H9 (cell line): ENCODE measurements at regions not wholly inside any gene's neighbourhood (a gene's known extent, or its start where the extent isn't known, plus 50 kb on each side); places are given as distances from the start of the nearest gene placed in this dataset.

Experiments
- DNase-seq: peaks from one replicate; pipeline ENCODE4 v3.0.0-alpha.2; 2017
- H2AFZ ChIP-seq: one replicate; pipeline ENCODE4 v1.6.1; 2013; ENCODE audit warnings: mild to moderate bottlenecking, low read length, control low read depth, moderate library complexity
- H2AK5ac ChIP-seq: 2 replicates; pipeline ENCODE4 v1.6.1; 2013; ENCODE audit warnings: low read length, control low read depth, mixed read lengths; ENCODE audit not compliant: insufficient read length
- H2BK120ac ChIP-seq: one replicate; pipeline ENCODE4 v1.6.1; 2013; ENCODE audit warnings: low read depth, mild to moderate bottlenecking, low read length, control low read depth, inconsistent platforms; ENCODE audit not compliant: poor library complexity, severe bottlenecking
- H2BK12ac ChIP-seq: 2 replicates; pipeline ENCODE4 v1.6.1; 2013; ENCODE audit warnings: low read length, control low read depth, mixed read lengths, low read depth; ENCODE audit not compliant: insufficient read length
- H2BK15ac ChIP-seq: 2 replicates; pipeline ENCODE4 v1.6.1; 2013; ENCODE audit warnings: low read depth, low read length, control low read depth
- H2BK20ac ChIP-seq: one replicate; pipeline ENCODE4 v1.6.1; 2013; ENCODE audit warnings: low read depth, mild to moderate bottlenecking, low read length, control low read depth, inconsistent platforms; ENCODE audit not compliant: poor library complexity, severe bottlenecking
- H2BK5ac ChIP-seq: 2 replicates; pipeline ENCODE4 v1.6.1; 2013; ENCODE audit warnings: low read length, control low read depth, mixed read lengths; ENCODE audit not compliant: insufficient read length
- H3K14ac ChIP-seq: 2 replicates; pipeline ENCODE4 v1.6.1; 2013; ENCODE audit warnings: low read length, control low read depth; ENCODE audit not compliant: insufficient read depth
- H3K18ac ChIP-seq: 2 replicates; pipeline ENCODE4 v1.6.1; 2013; ENCODE audit warnings: low read depth, mild to moderate bottlenecking, mixed read lengths, low read length, control low read depth; ENCODE audit not compliant: insufficient read length
- H3K23ac ChIP-seq: 2 replicates; pipeline ENCODE4 v1.6.1; 2013; ENCODE audit warnings: low read length, control low read depth, mixed read lengths, low read depth; ENCODE audit not compliant: insufficient read length
- H3K23me2 ChIP-seq: 2 replicates; pipeline ENCODE4 v1.6.1; 2013; ENCODE audit warnings: low read depth, mild to moderate bottlenecking, mixed read lengths, low read length, control low read depth; ENCODE audit not compliant: insufficient read length, poor library complexity, severe bottlenecking
- H3K27ac ChIP-seq: 2 replicates; pipeline ENCODE4 v1.5.1; 2013; ENCODE audit warnings: low read length, control low read depth, mixed read lengths, low read depth; ENCODE audit not compliant: insufficient read length
- H3K27me3 ChIP-seq: 2 replicates; pipeline ENCODE4 v1.6.1; 2013; ENCODE audit warnings: low read length, control low read depth, inconsistent platforms; ENCODE audit not compliant: insufficient read depth
- H3K4ac ChIP-seq: 2 replicates; pipeline ENCODE4 v1.6.1; 2013; ENCODE audit warnings: low read depth, mild to moderate bottlenecking, control low read depth, inconsistent platforms, low read length, moderate library complexity
- H3K4me1 ChIP-seq: 2 replicates; pipeline ENCODE4 v1.6.1; 2013; ENCODE audit warnings: low read length, control low read depth, inconsistent platforms; ENCODE audit not compliant: insufficient read depth
- H3K4me2 ChIP-seq: 2 replicates; pipeline ENCODE4 v1.6.1; 2013; ENCODE audit warnings: low read length, control low read depth, mixed read lengths; ENCODE audit not compliant: insufficient read length, insufficient read depth
- H3K56ac ChIP-seq: 2 replicates; pipeline ENCODE4 v1.6.1; 2013; ENCODE audit warnings: low read depth, mild to moderate bottlenecking, mixed read lengths, low read length, control low read depth; ENCODE audit not compliant: insufficient read length
- H3K79me1 ChIP-seq: 2 replicates; pipeline ENCODE4 v1.6.1; 2013; ENCODE audit warnings: low read depth, mild to moderate bottlenecking, moderate library complexity, low read length, control low read depth, inconsistent platforms; ENCODE audit not compliant: insufficient read depth, poor library complexity, severe bottlenecking
- H3K79me2 ChIP-seq: 2 replicates; pipeline ENCODE4 v1.6.1; 2013; ENCODE audit warnings: low read length, control low read depth, inconsistent platforms; ENCODE audit not compliant: insufficient read depth
- H3K9ac ChIP-seq: 2 replicates; pipeline ENCODE4 v1.6.1; 2013; ENCODE audit warnings: low read length, control low read depth, mixed read lengths; ENCODE audit not compliant: insufficient read length; ENCODE audit errors: extremely low read depth
- H3K9me3 ChIP-seq: one replicate; pipeline ENCODE4 v1.6.1; 2013; ENCODE audit warnings: low read depth, low read length, inconsistent platforms; ENCODE audit not compliant: control insufficient read depth
- H3T11ph ChIP-seq: one replicate; pipeline ENCODE4 v1.6.1; 2013; ENCODE audit warnings: mild to moderate bottlenecking, low read length, control low read depth, inconsistent platforms
- H4K20me1 ChIP-seq: one replicate; pipeline ENCODE4 v1.6.1; 2013; ENCODE audit not compliant: control insufficient read depth, insufficient read length, insufficient read depth
- H4K5ac ChIP-seq: 2 replicates; pipeline ENCODE4 v1.6.1; 2013; ENCODE audit warnings: low read depth, mild to moderate bottlenecking, mixed read lengths, low read length, control low read depth; ENCODE audit not compliant: insufficient read length
- H4K8ac ChIP-seq: replicated peaks from 2 replicates; pipeline ENCODE4 v1.6.1; 2013; ENCODE audit warnings: low read length, control low read depth, mixed read lengths, low read depth; ENCODE audit not compliant: insufficient read length
- H4K91ac ChIP-seq: 2 replicates; pipeline ENCODE4 v1.6.1; 2013; ENCODE audit warnings: low read depth, mild to moderate bottlenecking, moderate library complexity, mixed read lengths, low read length, control low read depth; ENCODE audit not compliant: insufficient read length
- H3K27ac Mint-ChIP-seq, 3 experiments: 2 replicates in 2 of 3; 3 replicates in 1 of 3; pipeline ENCODE4 v1.8.0; 2020 to 2021; ENCODE audit warnings: mixed read lengths in 3 of 3, mild to moderate bottlenecking in 1 of 3, moderate library complexity in 1 of 3
- H3K27me3 Mint-ChIP-seq: 2 replicates; pipeline ENCODE4 v1.8.0; 2021; ENCODE audit warnings: low read depth, mild to moderate bottlenecking, moderate library complexity, mixed read lengths
- H3K36me3 Mint-ChIP-seq, 3 experiments: 2 replicates in 2 of 3; 3 replicates in 1 of 3; pipeline ENCODE4 v1.8.0; 2020 to 2021; ENCODE audit warnings: low read depth in 3 of 3, mixed read lengths in 3 of 3; ENCODE audit not compliant: insufficient read depth in 1 of 3
- H3K4me1 Mint-ChIP-seq, 2 experiments: 2 replicates each; pipeline ENCODE4 v1.8.0; 2020; ENCODE audit warnings: mixed read lengths in 2 of 2
- H3K4me3 Mint-ChIP-seq, 2 experiments: 2 replicates in 1 of 2; 3 replicates in 1 of 2; pipeline ENCODE4 v1.8.0; 2020 to 2021; ENCODE audit warnings: mild to moderate bottlenecking in 2 of 2, mixed read lengths in 2 of 2, moderate library complexity in 1 of 2
- H3K9me3 Mint-ChIP-seq, 2 experiments: 2 replicates in 1 of 2; 3 replicates in 1 of 2; pipeline ENCODE4 v1.8.0; 2020; ENCODE audit warnings: mild to moderate bottlenecking in 2 of 2, mixed read lengths in 2 of 2, moderate library complexity in 1 of 2
- CTCF ChIP-seq: fragments of 200-600 bp; sonication (generic); conservative IDR thresholded peaks from 3 replicates; pipeline ENCODE4 v1.8.0; 2021; ENCODE audit warnings: antibody characterized with exemption, mild to moderate bottlenecking
- WGBS: extraction: QIAGEN DNeasy Blood & Tissue Kit; methylation state at CpG from one replicate; pipeline ENCODE4 v1.1.7; 2013; ENCODE audit warnings: missing lambda C conversion rate, low lambda C conversion rate, mixed read lengths; ENCODE audit not compliant: insufficient read length; ENCODE audit errors: extremely low coverage; 5-methylcytosine and 5-hydroxymethylcytosine counted together

DNA sequence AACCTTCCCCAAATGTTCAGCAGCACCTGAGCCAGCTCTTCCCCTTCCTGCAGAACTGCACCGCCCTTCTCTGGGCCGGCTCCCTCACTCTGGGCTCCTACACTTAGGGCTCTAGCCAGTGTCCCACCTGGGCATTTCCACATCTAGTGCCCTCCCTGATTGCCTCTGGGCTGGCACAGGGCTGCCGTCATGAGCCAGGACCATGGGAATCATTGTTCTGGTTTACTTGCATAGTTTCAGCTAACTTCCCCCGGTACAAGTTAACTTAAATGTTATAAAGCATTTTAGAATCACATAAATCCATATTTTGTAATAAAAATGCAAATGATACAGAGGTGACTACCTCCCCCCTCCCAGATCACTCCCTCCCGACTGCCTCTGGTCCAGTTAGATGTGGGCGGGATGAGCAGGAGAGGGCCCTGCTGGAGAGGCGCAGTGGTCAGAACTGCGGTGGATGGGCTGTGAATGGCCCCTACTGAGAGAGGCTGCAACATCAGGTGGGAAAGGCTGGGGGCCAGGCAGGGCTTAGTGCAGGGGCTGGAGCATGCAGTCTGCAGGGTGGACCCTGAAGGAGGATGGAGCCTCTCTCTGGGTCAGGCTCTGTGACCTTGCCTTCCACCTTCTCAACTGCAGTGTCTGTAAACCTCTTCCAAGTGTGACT lies 371.4 kb upstream of the C1orf174 start:
- Histone ChIP-seq H3K79me1 (no peaks in the 10 kb centered on the region), H3K4me2 (no peak overlapping the region), H4K91ac (no peak overlapping the region), H2BK5ac (no peak overlapping the region), H3K27ac (no peak overlapping the region), H4K5ac (no peak overlapping the region), H3K23me2 (no peaks in the 10 kb centered on the region), H3K9ac (no peak overlapping the region), H3K4me1 (no peaks in the 10 kb centered on the region), H2AFZ (no peak overlapping the region), H3K4ac (no peak overlapping the region), H3K56ac (no peak overlapping the region), H3K27me3 (no peaks in the 10 kb centered on the region), H3T11ph (no peak overlapping the region), H2BK12ac (no peak overlapping the region), H4K20me1 (no peaks in the 10 kb centered on the region), H3K9me3 (no peaks in the 10 kb centered on the region), H3K23ac (no peak overlapping the region), H4K8ac (no peak overlapping the region), H2BK120ac (no peak overlapping the region), H2BK15ac (no peak overlapping the region), H3K18ac (no peak overlapping the region), H3K79me2 (no peaks in the 10 kb centered on the region), H2BK20ac (no peak overlapping the region), H3K14ac (no peak overlapping the region), H2AK5ac (no peak overlapping the region)
- Mint-ChIP-seq H3K36me3 (no peaks in the 10 kb centered on the region; a peak in 1 of 7 replicates), H3K9me3 (peaks cover 0 to 6% of the 10 kb centered on the region in 2 experiments; a peak in 3 of 5 replicates), H3K4me1 (peaks cover 32 to 51% of the 10 kb centered on the region in 2 experiments), H3K27me3 (peaks cover 28% of the 10 kb centered on the region), H3K27ac (no peak overlapping the region), H3K4me3 (no peak overlapping the region)
- no peak for DNase-seq
- WGBS = no CpG with 5 or more reads among the region's 8 CpGs
- no peak for TF ChIP-seq CTCF
